Sigmoid colon (tissue), 4 donors: ENCODE measurements at regions not wholly inside any gene's neighbourhood (a gene's known extent, or its start where the extent isn't known, plus 50 kb on each side); places are given as distances from the start of the nearest gene placed in this dataset.

Experiments
- EP300 ChIP-seq, 4 donors: sonication (generic); formaldehyde crosslinking; IDR thresholded peaks; one replicate each; pipeline ENCODE4 v1.6.1; 2017; ENCODE audit warnings: antibody characterized with exemption in 4 of 4
- POLR2A ChIP-seq, 2 donors: fragments of 450-650 bp; IDR thresholded peaks; one replicate each; pipeline ENCODE4 v1.6.1; 2016; ENCODE audit warnings: antibody characterized with exemption in 2 of 2, mild to moderate bottlenecking in 2 of 2, moderate library complexity in 2 of 2
- POLR2AphosphoS5 ChIP-seq, 4 donors: sonication (generic); formaldehyde crosslinking; IDR thresholded peaks; one replicate each; pipeline ENCODE4 v1.6.1; 2017; ENCODE audit warnings: antibody characterized with exemption in 4 of 4
- TF ChIP-seq, protein P1 (sequence below), 4 experiments: fragments of 450-650 bp in 3 of 4; fragments of 200-600 bp in 1 of 4; IDR thresholded peaks; one replicate each; pipeline ENCODE4 v1.5.1; 2016 to 2019; ENCODE audit warnings: antibody characterized with exemption in 4 of 4, mild to moderate bottlenecking in 3 of 4, moderate library complexity in 2 of 4

- TF ChIP-seq, protein P1, sequence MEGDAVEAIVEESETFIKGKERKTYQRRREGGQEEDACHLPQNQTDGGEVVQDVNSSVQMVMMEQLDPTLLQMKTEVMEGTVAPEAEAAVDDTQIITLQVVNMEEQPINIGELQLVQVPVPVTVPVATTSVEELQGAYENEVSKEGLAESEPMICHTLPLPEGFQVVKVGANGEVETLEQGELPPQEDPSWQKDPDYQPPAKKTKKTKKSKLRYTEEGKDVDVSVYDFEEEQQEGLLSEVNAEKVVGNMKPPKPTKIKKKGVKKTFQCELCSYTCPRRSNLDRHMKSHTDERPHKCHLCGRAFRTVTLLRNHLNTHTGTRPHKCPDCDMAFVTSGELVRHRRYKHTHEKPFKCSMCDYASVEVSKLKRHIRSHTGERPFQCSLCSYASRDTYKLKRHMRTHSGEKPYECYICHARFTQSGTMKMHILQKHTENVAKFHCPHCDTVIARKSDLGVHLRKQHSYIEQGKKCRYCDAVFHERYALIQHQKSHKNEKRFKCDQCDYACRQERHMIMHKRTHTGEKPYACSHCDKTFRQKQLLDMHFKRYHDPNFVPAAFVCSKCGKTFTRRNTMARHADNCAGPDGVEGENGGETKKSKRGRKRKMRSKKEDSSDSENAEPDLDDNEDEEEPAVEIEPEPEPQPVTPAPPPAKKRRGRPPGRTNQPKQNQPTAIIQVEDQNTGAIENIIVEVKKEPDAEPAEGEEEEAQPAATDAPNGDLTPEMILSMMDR (IDR thresholded peaks at IDR 0.05), result no peak
- TF ChIP-seq POLR2AphosphoS5 (IDR thresholded peaks at IDR 0.05), result no peak
- TF ChIP-seq POLR2A (IDR thresholded peaks at IDR 0.05), result no peak
- TF ChIP-seq EP300 (IDR thresholded peaks at IDR 0.05), result no peak
Measured at GRCh38 chr2:215521031-215521430, 85.2 kb upstream of the FN1 start.
